ENCODE measurements at regions not wholly inside any gene's neighbourhood (a gene's known extent, or its start where the extent isn't known, plus 50 kb on each side); places are given as distances from the start of the nearest gene placed in this dataset.

DNA sequence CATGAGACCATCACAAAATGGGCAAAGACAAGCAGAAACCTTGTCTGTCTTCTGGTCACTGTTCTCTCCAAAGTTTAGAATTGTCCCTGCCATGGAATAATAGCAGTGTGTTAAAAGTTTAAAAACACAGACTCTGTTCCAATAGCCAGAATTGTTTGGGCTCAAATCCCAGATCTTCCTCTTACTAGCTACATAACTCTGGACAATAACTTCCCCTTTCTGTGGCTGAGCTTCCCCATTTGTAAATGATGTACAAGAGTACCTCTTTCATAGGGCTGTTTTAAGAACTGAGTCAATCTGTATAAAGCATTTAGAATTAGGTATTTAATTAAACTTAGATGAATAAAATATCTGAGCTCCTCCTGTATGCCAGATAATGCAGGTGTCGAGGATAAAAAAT lies 623.0 kb downstream of the NTRK3 start:
- TF ChIP-seq, protein P1, sequence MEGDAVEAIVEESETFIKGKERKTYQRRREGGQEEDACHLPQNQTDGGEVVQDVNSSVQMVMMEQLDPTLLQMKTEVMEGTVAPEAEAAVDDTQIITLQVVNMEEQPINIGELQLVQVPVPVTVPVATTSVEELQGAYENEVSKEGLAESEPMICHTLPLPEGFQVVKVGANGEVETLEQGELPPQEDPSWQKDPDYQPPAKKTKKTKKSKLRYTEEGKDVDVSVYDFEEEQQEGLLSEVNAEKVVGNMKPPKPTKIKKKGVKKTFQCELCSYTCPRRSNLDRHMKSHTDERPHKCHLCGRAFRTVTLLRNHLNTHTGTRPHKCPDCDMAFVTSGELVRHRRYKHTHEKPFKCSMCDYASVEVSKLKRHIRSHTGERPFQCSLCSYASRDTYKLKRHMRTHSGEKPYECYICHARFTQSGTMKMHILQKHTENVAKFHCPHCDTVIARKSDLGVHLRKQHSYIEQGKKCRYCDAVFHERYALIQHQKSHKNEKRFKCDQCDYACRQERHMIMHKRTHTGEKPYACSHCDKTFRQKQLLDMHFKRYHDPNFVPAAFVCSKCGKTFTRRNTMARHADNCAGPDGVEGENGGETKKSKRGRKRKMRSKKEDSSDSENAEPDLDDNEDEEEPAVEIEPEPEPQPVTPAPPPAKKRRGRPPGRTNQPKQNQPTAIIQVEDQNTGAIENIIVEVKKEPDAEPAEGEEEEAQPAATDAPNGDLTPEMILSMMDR (IDR thresholded peaks at IDR 0.05; ENCODE audit: low read depth, low read length), result no peak
- TF ChIP-seq EZH2phosphoT487 (IDR thresholded peaks at IDR 0.05; ENCODE audit: low read depth), result no peak
